CD4-positive, alpha-beta T cell (primary cell): ENCODE measurements at regions not wholly inside any gene's neighbourhood (a gene's known extent, or its start where the extent isn't known, plus 50 kb on each side); places are given as distances from the start of the nearest gene placed in this dataset.
"Not testable (repeated sequence)": the region's sequence is repeated elsewhere in the genome, so short reads cannot be mapped to it uniquely, and the experiment has no call there.

Experiments
- ATAC-seq: fragments of 200-7000 bp; cut with Tn5 transposase; one replicate; pipeline ENCODE4 v1.10.0; 2022; ENCODE audit warnings: mild to moderate bottlenecking; ENCODE audit not compliant: poor library complexity
- CTCF ChIA-PET: fragments of 350-600 bp; sonication (Branson Sonifier 250); formaldehyde crosslinking; loops from one replicate; lab custom pipeline; 2021; ENCODE audit warnings: antibody characterized with exemption, inconsistent platforms; lab: Charles Lee
- POLR2A ChIA-PET: fragments of 350-600 bp; sonication (Branson Sonifier 250); formaldehyde crosslinking; loops from one replicate; lab custom pipeline; 2021; ENCODE audit warnings: antibody characterized with exemption, inconsistent platforms; lab: Charles Lee
- DNase-seq, 14 experiments: peaks; one replicate each; pipeline ENCODE4 v3.0.0-alpha.2; 2013 to 2020; ENCODE audit warnings: mixed read lengths in 2 of 14
- H3K27ac ChIP-seq, 2 donors: one replicate each; pipeline versions ENCODE4 v1.5.1 to v1.7.0; 2013; ENCODE audit warnings: low read length in 2 of 2, low read depth in 1 of 2, mild to moderate bottlenecking in 1 of 2
- H3K27me3 ChIP-seq, 2 experiments: 1 replicate in 1 of 2; 2 replicates in 1 of 2; pipeline versions ENCODE4 v1.6.1 to v1.7.0; 2013; ENCODE audit warnings: low read length in 2 of 2, control low read depth in 1 of 2, mild to moderate bottlenecking in 1 of 2, moderate library complexity in 1 of 2; ENCODE audit not compliant: insufficient read depth in 2 of 2, control insufficient read depth in 1 of 2
- H3K36me3 ChIP-seq: one replicate; pipeline ENCODE4 v1.6.1; 2013; ENCODE audit warnings: low read length, control low read depth; ENCODE audit not compliant: insufficient read depth
- H3K4me1 ChIP-seq: one replicate; pipeline ENCODE4 v1.6.1; 2013; ENCODE audit warnings: low read length, control low read depth; ENCODE audit not compliant: insufficient read depth
- H3K4me3 ChIP-seq: one replicate; pipeline ENCODE4 v1.5.1; 2013; ENCODE audit warnings: mild to moderate bottlenecking, low read length, moderate library complexity
- H3K9me3 ChIP-seq, 2 experiments: 1 replicate in 1 of 2; 2 replicates in 1 of 2; pipeline versions ENCODE4 v1.6.1 to v1.7.0; 2013; ENCODE audit warnings: low read length in 2 of 2, mild to moderate bottlenecking in 2 of 2, control low read depth in 1 of 2, moderate library complexity in 1 of 2; ENCODE audit not compliant: control insufficient read depth in 1 of 2, insufficient read depth in 1 of 2
- H3K27ac Mint-ChIP-seq: one replicate; pipeline ENCODE4 v1.8.0; 2020; ENCODE audit warnings: mixed read lengths
- H3K27me3 Mint-ChIP-seq: one replicate; pipeline ENCODE4 v1.8.0; 2021; ENCODE audit warnings: mixed read lengths
- H3K36me3 Mint-ChIP-seq: one replicate; pipeline ENCODE4 v1.8.0; 2021; ENCODE audit warnings: low read depth, mixed read lengths
- H3K4me1 Mint-ChIP-seq: one replicate; pipeline ENCODE4 v1.8.0; 2021; ENCODE audit warnings: low read depth, mixed read lengths
- H3K4me3 Mint-ChIP-seq: one replicate; pipeline ENCODE4 v1.8.0; 2020; ENCODE audit warnings: mild to moderate bottlenecking, mixed read lengths
- H3K9me3 Mint-ChIP-seq: one replicate; pipeline ENCODE4 v1.8.0; 2020; ENCODE audit warnings: mixed read lengths
- intact Hi-C, 2 experiments: fragments of 100-400 bp; cut with DNase I in 1 of 2; cut with micrococcal nuclease in 1 of 2; formaldehyde crosslinking; loops; one replicate each; pipeline versions ENCODE4 v1.15.1 to v1.9.0; 2023 to 2025; cut with DNase I, micrococcal nuclease
- TF ChIP-seq, protein P1 (sequence below): fragments of 200-600 bp; IDR thresholded peaks from one replicate; pipeline ENCODE4 v1.8.0; 2022; ENCODE audit warnings: antibody characterized with exemption, mild to moderate bottlenecking

DNA sequence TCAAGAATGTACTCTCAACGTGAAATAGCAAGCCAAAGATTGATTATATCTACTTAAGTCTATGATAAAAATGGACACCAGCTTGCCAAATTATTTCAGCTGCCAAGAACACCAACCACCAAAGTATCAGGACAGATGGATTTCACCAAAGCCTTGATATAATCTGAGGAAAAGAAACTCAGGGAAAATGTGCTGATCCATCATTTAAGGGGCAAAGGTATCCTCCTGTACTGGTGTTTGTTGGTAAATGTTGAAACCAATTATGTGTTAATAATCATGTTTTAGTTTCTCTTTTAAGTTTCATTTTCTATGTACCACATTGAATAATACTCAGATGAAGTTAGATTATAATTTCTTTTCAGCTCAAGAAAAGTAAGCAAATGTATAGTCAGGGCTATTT, 1284.3 kb upstream of the TMEM132C start:
- TF ChIP-seq, protein P1, sequence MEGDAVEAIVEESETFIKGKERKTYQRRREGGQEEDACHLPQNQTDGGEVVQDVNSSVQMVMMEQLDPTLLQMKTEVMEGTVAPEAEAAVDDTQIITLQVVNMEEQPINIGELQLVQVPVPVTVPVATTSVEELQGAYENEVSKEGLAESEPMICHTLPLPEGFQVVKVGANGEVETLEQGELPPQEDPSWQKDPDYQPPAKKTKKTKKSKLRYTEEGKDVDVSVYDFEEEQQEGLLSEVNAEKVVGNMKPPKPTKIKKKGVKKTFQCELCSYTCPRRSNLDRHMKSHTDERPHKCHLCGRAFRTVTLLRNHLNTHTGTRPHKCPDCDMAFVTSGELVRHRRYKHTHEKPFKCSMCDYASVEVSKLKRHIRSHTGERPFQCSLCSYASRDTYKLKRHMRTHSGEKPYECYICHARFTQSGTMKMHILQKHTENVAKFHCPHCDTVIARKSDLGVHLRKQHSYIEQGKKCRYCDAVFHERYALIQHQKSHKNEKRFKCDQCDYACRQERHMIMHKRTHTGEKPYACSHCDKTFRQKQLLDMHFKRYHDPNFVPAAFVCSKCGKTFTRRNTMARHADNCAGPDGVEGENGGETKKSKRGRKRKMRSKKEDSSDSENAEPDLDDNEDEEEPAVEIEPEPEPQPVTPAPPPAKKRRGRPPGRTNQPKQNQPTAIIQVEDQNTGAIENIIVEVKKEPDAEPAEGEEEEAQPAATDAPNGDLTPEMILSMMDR, result no peak
- ChIA-PET CTCF (no interaction called here), POLR2A (no interaction called here)
- Mint-ChIP-seq H3K27me3 (no peaks in the 10 kb centered on the region), H3K4me3 (no peak overlapping the region), H3K9me3 (peaks cover 13% of the 10 kb centered on the region), H3K4me1 (no peaks in the 10 kb centered on the region), H3K36me3 (no peaks in the 10 kb centered on the region), H3K27ac (no peak overlapping the region)
- H3K4me1 ChIP-seq, result no peaks in the 10 kb centered on the region
- H3K27me3 ChIP-seq, result no peaks in the 10 kb centered on the region
- peaks cover 0 to 5% of the 10 kb centered on the region in 2 experiments for H3K9me3 ChIP-seq
- no peaks in the 10 kb centered on the region for H3K36me3 ChIP-seq
- no peak for ATAC-seq
- H3K27ac ChIP-seq, result no peak overlapping the region
- intact Hi-C loops, result no loop called here
- no peak overlapping the region for H3K4me3 ChIP-seq
- DNase-seq, result no peak

DNA sequence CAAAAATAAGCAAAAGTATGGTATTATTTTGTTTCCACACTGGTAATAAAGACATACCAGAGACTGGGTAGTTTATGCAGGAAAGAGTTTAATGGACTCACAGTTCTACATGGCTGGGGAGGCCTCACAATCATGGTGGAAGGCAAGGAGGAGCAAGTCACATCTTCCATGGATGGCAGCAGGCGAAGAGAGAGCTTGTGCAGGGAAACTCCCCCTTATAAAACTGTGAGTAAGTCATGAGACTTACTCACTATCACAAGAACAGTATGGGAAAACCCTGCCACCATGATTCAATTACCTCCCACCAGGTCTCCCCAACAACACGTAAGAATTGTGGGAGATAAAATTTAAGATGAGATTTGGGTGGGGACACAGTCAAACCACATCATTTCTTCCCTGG, 1283.2 kb upstream of the TMEM132C start:
- H3K4me1 Mint-ChIP-seq, H3K36me3 Mint-ChIP-seq, H3K4me3 Mint-ChIP-seq, DNase-seq, H3K36me3 ChIP-seq, intact Hi-C loops, POLR2A ChIA-PET, H3K4me3 ChIP-seq, H3K4me1 ChIP-seq, CTCF ChIA-PET, H3K27ac ChIP-seq, ATAC-seq, H3K9me3 ChIP-seq, H3K27ac Mint-ChIP-seq, H3K27me3 ChIP-seq, H3K27me3 Mint-ChIP-seq: not testable (repeated sequence)
- H3K9me3 Mint-ChIP-seq, result peaks cover 13% of the 10 kb centered on the region

GRCh38 chr12:126985663-126986062, 1281.3 kb upstream of the TMEM132C start:
- H3K4me1 ChIP-seq, CTCF ChIA-PET, H3K36me3 Mint-ChIP-seq, H3K27me3 Mint-ChIP-seq, ATAC-seq, H3K27ac Mint-ChIP-seq, intact Hi-C loops, H3K36me3 ChIP-seq, H3K4me1 Mint-ChIP-seq, H3K27me3 ChIP-seq, H3K27ac ChIP-seq, H3K4me3 Mint-ChIP-seq, DNase-seq, POLR2A ChIA-PET, H3K9me3 ChIP-seq, H3K4me3 ChIP-seq: not testable (repeated sequence)
- H3K9me3 Mint-ChIP-seq, result peaks cover 13% of the 10 kb centered on the region

GRCh38 chr12:126989532-126989931, 1277.4 kb upstream of the TMEM132C start:
- no peak for DNase-seq
- ChIA-PET POLR2A (no interaction called here), CTCF (no interaction called here)
- no peaks in the 10 kb centered on the region for H3K4me1 ChIP-seq
- H3K36me3 Mint-ChIP-seq, result no peaks in the 10 kb centered on the region
- peaks cover 10% of the 10 kb centered on the region for H3K9me3 Mint-ChIP-seq
- peaks cover 0 to 8% of the 10 kb centered on the region in 2 experiments for H3K9me3 ChIP-seq
- no peak for ATAC-seq
- no peak overlapping the region for H3K27ac Mint-ChIP-seq
- TF ChIP-seq, protein P1, result no peak
- H3K4me3 Mint-ChIP-seq, result no peak overlapping the region
- no peaks in the 10 kb centered on the region for H3K27me3 ChIP-seq
- H3K27ac ChIP-seq, result no peak overlapping the region
- intact Hi-C loops, result no loop called here
- no peaks in the 10 kb centered on the region for H3K27me3 Mint-ChIP-seq
- no peak overlapping the region for H3K4me3 ChIP-seq
- no peaks in the 10 kb centered on the region for H3K4me1 Mint-ChIP-seq
- H3K36me3 ChIP-seq, result no peaks in the 10 kb centered on the region
